HG02610 (cell line): ENCODE measurements at regions not wholly inside any gene's neighbourhood (a gene's known extent, or its start where the extent isn't known, plus 50 kb on each side); places are given as distances from the start of the nearest gene placed in this dataset.
"Not testable (repeated sequence)": the region's sequence is repeated elsewhere in the genome, so short reads cannot be mapped to it uniquely, and the experiment has no call there.

ENCODE experiments used
- ATAC-seq: cut with Tn5 transposase; IDR thresholded peaks from one replicate; pipeline ENCODE4 v1.9.1; 2021; ENCODE audit warnings: mild to moderate bottlenecking, moderate library complexity; ENCODE audit not compliant: unreplicated experiment

GRCh38 chr6:81969814-81970213 lies 217.3 kb upstream of the TENT5A start:
- ATAC-seq = no peak

GRCh38 chr6:81969011-81969410 lies 216.5 kb upstream of the TENT5A start:
- ATAC-seq = no peak

GRCh38 chr6:81966968-81967367 lies 214.5 kb upstream of the TENT5A start:
- ATAC-seq = no peak

- ATAC-seq = no peak
Measured at GRCh38 chr6:81962198-81962597, 209.7 kb upstream of the TENT5A start.

GRCh38 chr6:81950877-81951276 lies 198.4 kb upstream of the TENT5A start:
- no peak for ATAC-seq

- ATAC-seq = no peak
Measured at GRCh38 chr6:81948861-81949260, 196.4 kb upstream of the TENT5A start.

GRCh38 chr6:81948196-81948595 lies 195.7 kb upstream of the TENT5A start:
- ATAC-seq = not testable (repeated sequence)

- ATAC-seq = no peak
Measured at GRCh38 chr6:81944661-81945060, 192.2 kb upstream of the TENT5A start.

- ATAC-seq = not testable (repeated sequence)
Measured at GRCh38 chr6:81942842-81943241, 190.4 kb upstream of the TENT5A start.

GRCh38 chr6:81942067-81942370 lies 189.5 kb upstream of the TENT5A start:
- no peak for ATAC-seq

GRCh38 chr6:81940451-81940985 lies 188.0 kb upstream of the TENT5A start:
- ATAC-seq = no peak

GRCh38 chr6:81939766-81940165 lies 187.3 kb upstream of the TENT5A start:
- no peak for ATAC-seq

- ATAC-seq = no peak
Measured at GRCh38 chr6:81938991-81939732, 186.7 kb upstream of the TENT5A start.

GRCh38 chr6:81938014-81938856 lies 185.8 kb upstream of the TENT5A start:
- peak; percentile 75 for ATAC-seq

- no peak for ATAC-seq
Measured at GRCh38 chr6:81937296-81937937, 184.9 kb upstream of the TENT5A start.

GRCh38 chr6:81934936-81935335 lies 182.5 kb upstream of the TENT5A start:
- no peak for ATAC-seq

- ATAC-seq = no peak
Measured at GRCh38 chr6:81933608-81934051, 181.1 kb upstream of the TENT5A start.

GRCh38 chr6:81933089-81933488 lies 180.6 kb upstream of the TENT5A start:
- ATAC-seq = no peak

- not testable (repeated sequence) for ATAC-seq
Measured at GRCh38 chr6:81932448-81932847, 180.0 kb upstream of the TENT5A start.

GRCh38 chr6:81929828-81930227 lies 177.3 kb upstream of the TENT5A start:
- no peak for ATAC-seq

GRCh38 chr6:81925201-81925600 lies 172.7 kb upstream of the TENT5A start:
- no peak for ATAC-seq
